Trophoblast cell (in vitro differentiated cells and primary cell): ENCODE measurements at regions not wholly inside any gene's neighbourhood (a gene's known extent, or its start where the extent isn't known, plus 50 kb on each side); places are given as distances from the start of the nearest gene placed in this dataset.

Experiments
- DNase-seq, 2 donors: peaks; one replicate each; pipeline ENCODE4 v3.0.0-alpha.2; 2016
- H2AFZ ChIP-seq: 2 replicates; pipeline ENCODE4 v1.6.1; 2013; ENCODE audit warnings: low read length, moderate library complexity, mild to moderate bottlenecking; ENCODE audit not compliant: insufficient read depth, poor library complexity
- H2AK5ac ChIP-seq: 2 replicates; pipeline ENCODE4 v1.6.1; 2013; ENCODE audit warnings: mild to moderate bottlenecking, low read length
- H2BK120ac ChIP-seq: 2 replicates; pipeline ENCODE4 v1.6.1; 2013; ENCODE audit warnings: low read length, mild to moderate bottlenecking, moderate library complexity; ENCODE audit not compliant: insufficient read depth, poor library complexity
- H2BK12ac ChIP-seq: 2 replicates; pipeline ENCODE4 v1.6.1; 2013; ENCODE audit warnings: mild to moderate bottlenecking, low read length, moderate library complexity
- H2BK5ac ChIP-seq: 2 replicates; pipeline ENCODE4 v1.6.1; 2013; ENCODE audit warnings: low read length, low read depth, moderate library complexity, mild to moderate bottlenecking; ENCODE audit not compliant: poor library complexity
- H3K14ac ChIP-seq: 2 replicates; pipeline ENCODE4 v1.6.1; 2013; ENCODE audit warnings: mild to moderate bottlenecking, low read length
- H3K18ac ChIP-seq: 2 replicates; pipeline ENCODE4 v1.6.1; 2013; ENCODE audit warnings: mild to moderate bottlenecking, low read length
- H3K23ac ChIP-seq: 2 replicates; pipeline ENCODE4 v1.6.1; 2013; ENCODE audit warnings: low read length
- H3K27ac ChIP-seq: 2 replicates; pipeline ENCODE4 v1.5.1; 2013; ENCODE audit warnings: low read depth, mild to moderate bottlenecking, inconsistent platforms, low read length, moderate library complexity
- H3K27me3 ChIP-seq: 2 replicates; pipeline ENCODE4 v1.6.1; 2013; ENCODE audit warnings: inconsistent platforms, mild to moderate bottlenecking, low read length, moderate library complexity; ENCODE audit not compliant: insufficient read depth
- H3K36me3 ChIP-seq, 2 experiments: 1 replicate in 1 of 2; 2 replicates in 1 of 2; pipeline ENCODE4 v1.6.1; 2013; ENCODE audit warnings: low read length in 2 of 2, mild to moderate bottlenecking in 2 of 2, moderate library complexity in 1 of 2; ENCODE audit not compliant: insufficient read depth in 2 of 2, control insufficient read depth in 1 of 2
- H3K4ac ChIP-seq: 2 replicates; pipeline ENCODE4 v1.6.1; 2013; ENCODE audit warnings: low read depth, mild to moderate bottlenecking, low read length, moderate library complexity
- H3K4me1 ChIP-seq, 2 experiments: 1 replicate in 1 of 2; 2 replicates in 1 of 2; pipeline ENCODE4 v1.6.1; 2013; ENCODE audit warnings: low read length in 2 of 2, mild to moderate bottlenecking in 2 of 2, moderate library complexity in 1 of 2; ENCODE audit not compliant: insufficient read depth in 2 of 2, control insufficient read depth in 1 of 2
- H3K4me2 ChIP-seq: 2 replicates; pipeline ENCODE4 v1.6.1; 2013; ENCODE audit warnings: inconsistent platforms, mild to moderate bottlenecking, low read length, moderate library complexity
- H3K4me3 ChIP-seq: 2 replicates; pipeline ENCODE4 v1.5.1; 2013; ENCODE audit warnings: mild to moderate bottlenecking, low read depth, low read length, inconsistent platforms
- H3K79me1 ChIP-seq: one replicate; pipeline ENCODE4 v1.6.1; 2013; ENCODE audit warnings: low read length
- H3K79me2 ChIP-seq: 2 replicates; pipeline ENCODE4 v1.6.1; 2013; ENCODE audit warnings: low read length, mild to moderate bottlenecking; ENCODE audit not compliant: control insufficient read depth, insufficient read depth, poor library complexity
- H3K9ac ChIP-seq: 2 replicates; pipeline ENCODE4 v1.6.1; 2013; ENCODE audit warnings: mild to moderate bottlenecking, low read length
- H3K9me3 ChIP-seq: 2 replicates; pipeline ENCODE4 v1.6.1; 2013; ENCODE audit warnings: low read depth, mild to moderate bottlenecking, control low read depth, inconsistent platforms, low read length; ENCODE audit not compliant: insufficient read depth
- H4K12ac ChIP-seq: 2 replicates; pipeline ENCODE4 v1.6.1; 2013; ENCODE audit warnings: low read depth, mild to moderate bottlenecking, low read length, moderate library complexity
- H4K8ac ChIP-seq: 2 replicates; pipeline ENCODE4 v1.6.1; 2013; ENCODE audit warnings: low read depth, mild to moderate bottlenecking, low read length, moderate library complexity
- H4K91ac ChIP-seq: one replicate; pipeline ENCODE4 v1.6.1; 2013; ENCODE audit warnings: low read depth, mild to moderate bottlenecking, low read length, moderate library complexity
- WGBS: extraction: QIAGEN DNeasy Blood & Tissue Kit; methylation state at CpG from one replicate; pipeline ENCODE4 v1.1.7; 2013; ENCODE audit warnings: missing lambda C conversion rate; ENCODE audit not compliant: insufficient read length, insufficient coverage; ENCODE audit errors: extremely low coverage; 5-methylcytosine and 5-hydroxymethylcytosine counted together

DNA sequence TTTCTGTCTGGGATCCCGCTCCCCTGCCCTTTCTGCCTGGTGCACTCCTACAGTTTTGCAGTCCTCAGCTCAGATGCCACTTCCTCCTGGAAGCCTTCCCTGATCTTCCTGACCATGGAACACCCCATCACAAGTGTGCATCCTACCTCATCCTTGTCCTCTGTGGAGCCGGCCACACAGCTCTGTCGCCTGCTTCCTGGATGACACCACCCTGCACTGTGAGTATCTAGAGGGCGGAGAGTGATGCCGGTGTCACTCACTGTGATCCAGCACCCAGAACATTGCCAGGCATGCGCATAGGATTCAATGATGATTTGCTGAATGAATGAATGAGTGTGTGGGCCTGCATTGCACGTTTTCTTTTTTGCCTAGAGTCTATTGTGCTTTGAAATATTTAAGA lies 529.9 kb downstream of the TCERG1L start:
- H4K91ac ChIP-seq = no peak overlapping the region
- no peaks in the 10 kb centered on the region for H3K9me3 ChIP-seq
- H3K4ac ChIP-seq = no peak overlapping the region
- H3K4me2 ChIP-seq = no peak overlapping the region
- no peak overlapping the region for H3K18ac ChIP-seq
- no peaks in the 10 kb centered on the region for H3K4me1 ChIP-seq
- no peaks in the 10 kb centered on the region for H3K79me2 ChIP-seq
- H3K79me1 ChIP-seq = no peaks in the 10 kb centered on the region
- no peak for DNase-seq
- H3K9ac ChIP-seq = no peak overlapping the region
- H3K4me3 ChIP-seq = no peak overlapping the region
- no peak overlapping the region for H4K8ac ChIP-seq
- no peak overlapping the region for H2AK5ac ChIP-seq
- H2BK5ac ChIP-seq = no peak overlapping the region
- no CpG with 5 or more reads among the region's 7 CpGs for WGBS
- H4K12ac ChIP-seq = no peak overlapping the region
- no peak overlapping the region for H3K23ac ChIP-seq
- no peak overlapping the region for H2BK12ac ChIP-seq
- H2BK120ac ChIP-seq = no peak overlapping the region
- H3K27me3 ChIP-seq = no peaks in the 10 kb centered on the region
- no peak overlapping the region for H3K27ac ChIP-seq
- no peak overlapping the region for H2AFZ ChIP-seq
- no peak overlapping the region for H3K14ac ChIP-seq
- H3K36me3 ChIP-seq = no peaks in the 10 kb centered on the region

DNA sequence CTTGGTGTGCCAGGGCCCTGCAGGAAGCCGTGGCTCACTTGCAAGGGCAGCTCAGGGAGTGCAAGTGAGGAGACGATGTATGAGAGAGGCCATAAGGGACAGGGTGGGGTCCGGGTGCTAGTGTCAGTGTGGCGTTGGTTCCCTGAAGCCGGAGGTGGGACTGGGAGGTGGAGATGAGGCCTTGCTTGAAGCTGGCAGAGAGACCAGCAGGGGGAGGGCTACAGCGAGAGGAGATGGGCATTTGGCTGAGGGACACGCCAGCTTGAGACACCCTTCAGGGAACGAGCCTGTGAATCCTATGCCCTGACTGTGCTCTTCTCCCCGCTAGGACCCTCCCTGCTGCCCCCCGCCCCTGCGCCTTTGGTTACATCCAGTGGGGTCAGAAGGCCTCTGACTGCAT lies 529.1 kb downstream of the TCERG1L start:
- H2BK5ac ChIP-seq = no peak overlapping the region
- no peak overlapping the region for H4K12ac ChIP-seq
- H3K14ac ChIP-seq = no peak overlapping the region
- H2AFZ ChIP-seq = no peak overlapping the region
- no peak overlapping the region for H3K4me2 ChIP-seq
- no peak overlapping the region for H3K4ac ChIP-seq
- no peak overlapping the region for H3K9ac ChIP-seq
- no peak overlapping the region for H4K91ac ChIP-seq
- H3K23ac ChIP-seq = no peak overlapping the region
- H3K4me1 ChIP-seq = no peaks in the 10 kb centered on the region
- no peaks in the 10 kb centered on the region for H3K79me2 ChIP-seq
- no peaks in the 10 kb centered on the region for H3K79me1 ChIP-seq
- no CpG with 5 or more reads among the region's 11 CpGs for WGBS
- no peak overlapping the region for H2BK120ac ChIP-seq
- DNase-seq = no peak
- no peak overlapping the region for H2BK12ac ChIP-seq
- no peak overlapping the region for H3K18ac ChIP-seq
- no peaks in the 10 kb centered on the region for H3K9me3 ChIP-seq
- no peaks in the 10 kb centered on the region for H3K27me3 ChIP-seq
- no peak overlapping the region for H3K4me3 ChIP-seq
- no peak overlapping the region for H3K27ac ChIP-seq
- H2AK5ac ChIP-seq = no peak overlapping the region
- no peak overlapping the region for H4K8ac ChIP-seq
- H3K36me3 ChIP-seq = no peaks in the 10 kb centered on the region

DNA sequence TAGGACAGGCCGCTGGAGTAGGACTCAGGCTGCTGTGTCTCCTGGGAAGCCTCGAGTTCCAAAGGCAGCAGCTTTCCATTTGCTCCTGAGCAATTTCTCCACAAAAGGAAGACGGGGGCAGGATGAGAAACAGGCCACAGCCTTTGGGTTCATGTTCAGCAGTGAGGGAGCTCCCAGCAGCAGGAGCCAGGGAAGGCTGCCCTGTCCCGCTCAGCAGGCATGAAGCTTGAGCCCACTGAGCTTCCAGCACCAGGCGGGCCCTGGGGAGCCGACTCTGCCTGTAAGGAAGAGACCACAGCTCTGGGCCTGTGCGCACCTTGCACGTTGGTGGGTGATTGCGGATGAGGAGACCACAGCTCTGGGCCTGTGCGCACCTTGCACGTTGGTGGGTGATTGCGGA lies 527.2 kb downstream of the TCERG1L start:
- Histone ChIP-seq H3K9me3 (no peaks in the 10 kb centered on the region), H3K14ac (no peak overlapping the region), H2BK120ac (no peak overlapping the region), H3K9ac (no peak overlapping the region), H3K36me3 (no peaks in the 10 kb centered on the region), H3K23ac (no peak overlapping the region), H3K4ac (no peak overlapping the region), H3K27me3 (no peaks in the 10 kb centered on the region), H2BK12ac (no peak overlapping the region), H3K4me2 (no peak overlapping the region), H2AK5ac (no peak overlapping the region), H2BK5ac (no peak overlapping the region), H4K91ac (no peak overlapping the region), H3K27ac (no peak overlapping the region), H4K8ac (no peak overlapping the region), H3K79me1 (no peaks in the 10 kb centered on the region), H4K12ac (no peak overlapping the region), H2AFZ (no peak overlapping the region), H3K4me3 (no peak overlapping the region), H3K79me2 (no peaks in the 10 kb centered on the region), H3K4me1 (no peaks in the 10 kb centered on the region), H3K18ac (no peak overlapping the region)
- WGBS = no CpG with 5 or more reads among the region's 12 CpGs
- no peak for DNase-seq

DNA sequence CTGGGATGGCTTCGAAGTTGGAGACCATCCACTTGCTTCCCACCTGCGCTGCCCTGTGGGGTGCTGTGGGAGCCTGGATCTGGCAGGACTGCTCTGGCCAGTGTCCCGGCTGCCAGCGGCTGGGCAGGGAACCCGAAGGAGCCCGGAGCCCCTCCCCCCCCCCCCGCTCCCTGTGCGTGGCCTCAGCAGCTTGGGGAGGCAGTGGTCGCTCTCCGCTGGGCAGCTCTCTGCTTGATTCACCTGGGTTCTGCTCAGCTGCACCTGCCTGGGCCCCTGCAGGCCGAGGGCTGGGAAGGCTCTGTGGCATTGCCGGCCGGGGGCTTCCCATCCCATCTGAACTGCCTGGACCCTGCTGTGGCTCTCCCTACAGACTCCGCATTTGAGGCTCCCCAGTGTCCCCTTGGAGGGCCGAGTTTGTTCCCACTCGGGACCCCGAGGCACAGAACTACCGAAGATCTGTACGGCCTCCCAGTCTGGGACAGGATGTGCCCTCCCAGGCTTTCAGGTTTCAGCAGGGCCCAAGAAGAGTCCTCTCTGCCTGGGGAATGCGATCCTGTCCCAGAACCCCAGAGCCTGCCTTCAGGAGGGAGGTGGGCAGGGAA lies 525.1 kb downstream of the TCERG1L start:
- Histone ChIP-seq H3K4me1 (peaks cover 0 to 3% of the 10 kb centered on the region in 2 experiments), H4K12ac (no peak overlapping the region), H3K79me2 (no peaks in the 10 kb centered on the region), H3K14ac (no peak overlapping the region), H3K4me3 (no peak overlapping the region), H3K9me3 (peaks cover 15% of the 10 kb centered on the region), H3K27me3 (no peaks in the 10 kb centered on the region), H2AK5ac (no peak overlapping the region), H3K36me3 (no peaks in the 10 kb centered on the region), H3K4me2 (no peak overlapping the region), H3K18ac (no peak overlapping the region), H3K79me1 (no peaks in the 10 kb centered on the region), H2BK12ac (no peak overlapping the region), H3K27ac (no peak overlapping the region), H3K9ac (no peak overlapping the region), H2AFZ (no peak overlapping the region), H2BK120ac (no peak overlapping the region), H4K91ac (no peak overlapping the region), H2BK5ac (no peak overlapping the region), H3K4ac (no peak overlapping the region), H3K23ac (no peak overlapping the region), H4K8ac (no peak overlapping the region)
- DNase-seq = no peak
- WGBS = no CpG with 5 or more reads among the region's 20 CpGs
